Testis (tissue), 2 donors: ENCODE measurements at regions not wholly inside any gene's neighbourhood (a gene's known extent, or its start where the extent isn't known, plus 50 kb on each side); places are given as distances from the start of the nearest gene placed in this dataset.
"Not testable (repeated sequence)": the region's sequence is repeated elsewhere in the genome, so short reads cannot be mapped to it uniquely, and the experiment has no call there.

Experiments
- DNase-seq: peaks from one replicate; pipeline ENCODE4 v3.0.0-alpha.2; 2019
- H3K27ac ChIP-seq, 2 donors: fragments of 200-600 bp; sonication (generic); one replicate each; pipeline ENCODE4 v1.5.1; 2019
- H3K27me3 ChIP-seq: fragments of 200-600 bp; sonication (generic); one replicate; pipeline ENCODE4 v1.5.1; 2019
- H3K36me3 ChIP-seq: fragments of 200-600 bp; sonication (generic); one replicate; pipeline ENCODE4 v1.5.1; 2017; ENCODE audit warnings: low read depth; ENCODE audit errors: missing control alignments
- H3K4me1 ChIP-seq: fragments of 200-600 bp; sonication (generic); one replicate; pipeline ENCODE4 v1.5.1; 2019
- H3K4me3 ChIP-seq, 2 donors: fragments of 200-600 bp; sonication (generic); one replicate each; pipeline ENCODE4 v1.5.1; 2017 to 2019
- H3K9me3 ChIP-seq: fragments of 200-600 bp; sonication (generic); one replicate; pipeline ENCODE4 v1.5.1; 2017
- POLR2A ChIP-seq: fragments of 450-650 bp; IDR thresholded peaks from one replicate; pipeline ENCODE4 v1.6.1; 2017; ENCODE audit warnings: antibody characterized with exemption, mild to moderate bottlenecking, moderate library complexity
- WGBS, 2 donors: methylation state at CpG; one replicate each; pipeline ENCODE4 v1.1.5; 2018; 5-methylcytosine and 5-hydroxymethylcytosine counted together
- intact Hi-C: fragments of 100-400 bp; cut with DNase I; formaldehyde crosslinking; loops from one replicate; pipeline ENCODE4 v1.15.1; 2023; ENCODE audit warnings: low total_unique reads
- TF ChIP-seq, protein P1 (sequence below), 3 experiments: fragments of 450-650 bp in 2 of 3; fragments of 200-600 bp in 1 of 3; sonication (generic) in 1 of 3; IDR thresholded peaks; one replicate each; pipeline ENCODE4 v1.5.1; 2016 to 2019; ENCODE audit warnings: antibody characterized with exemption in 3 of 3, mild to moderate bottlenecking in 2 of 3, moderate library complexity in 1 of 3

DNA sequence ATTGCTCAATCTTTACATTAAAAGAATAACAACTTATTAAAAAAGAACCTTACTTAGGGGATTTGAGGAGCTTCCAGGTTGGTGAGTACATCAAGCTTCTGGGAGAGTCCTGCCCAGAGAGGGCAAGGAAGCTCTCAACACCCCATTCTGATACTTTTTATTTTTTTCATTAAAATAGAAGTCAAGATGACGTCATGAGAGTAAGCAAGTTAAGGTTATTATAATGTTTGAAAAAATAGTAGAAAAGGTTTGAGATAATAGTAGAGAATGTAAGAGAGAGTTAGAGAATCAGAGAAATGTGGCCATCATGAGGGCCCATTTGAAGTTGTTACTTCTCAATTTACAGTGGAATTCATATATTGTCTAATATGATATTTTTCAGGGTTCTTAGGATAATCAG lies 221.0 kb upstream of the SLC16A7 start:
- Histone ChIP-seq H3K27me3 (no peaks in the 10 kb centered on the region), H3K4me3 (no peak overlapping the region), H3K9me3 (no peaks in the 10 kb centered on the region), H3K4me1 (no peaks in the 10 kb centered on the region), H3K27ac (no peak overlapping the region), H3K36me3 (no peaks in the 10 kb centered on the region)
- DNase-seq, result no peak
- WGBS, 2 donors, result 73 to 82% methylated on average over 1 of the region's 1 CpG
- TF ChIP-seq, protein P1, sequence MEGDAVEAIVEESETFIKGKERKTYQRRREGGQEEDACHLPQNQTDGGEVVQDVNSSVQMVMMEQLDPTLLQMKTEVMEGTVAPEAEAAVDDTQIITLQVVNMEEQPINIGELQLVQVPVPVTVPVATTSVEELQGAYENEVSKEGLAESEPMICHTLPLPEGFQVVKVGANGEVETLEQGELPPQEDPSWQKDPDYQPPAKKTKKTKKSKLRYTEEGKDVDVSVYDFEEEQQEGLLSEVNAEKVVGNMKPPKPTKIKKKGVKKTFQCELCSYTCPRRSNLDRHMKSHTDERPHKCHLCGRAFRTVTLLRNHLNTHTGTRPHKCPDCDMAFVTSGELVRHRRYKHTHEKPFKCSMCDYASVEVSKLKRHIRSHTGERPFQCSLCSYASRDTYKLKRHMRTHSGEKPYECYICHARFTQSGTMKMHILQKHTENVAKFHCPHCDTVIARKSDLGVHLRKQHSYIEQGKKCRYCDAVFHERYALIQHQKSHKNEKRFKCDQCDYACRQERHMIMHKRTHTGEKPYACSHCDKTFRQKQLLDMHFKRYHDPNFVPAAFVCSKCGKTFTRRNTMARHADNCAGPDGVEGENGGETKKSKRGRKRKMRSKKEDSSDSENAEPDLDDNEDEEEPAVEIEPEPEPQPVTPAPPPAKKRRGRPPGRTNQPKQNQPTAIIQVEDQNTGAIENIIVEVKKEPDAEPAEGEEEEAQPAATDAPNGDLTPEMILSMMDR (IDR thresholded peaks at IDR 0.05), result no peak
- no peak for TF ChIP-seq POLR2A
- intact Hi-C loops, result no loop called here

DNA sequence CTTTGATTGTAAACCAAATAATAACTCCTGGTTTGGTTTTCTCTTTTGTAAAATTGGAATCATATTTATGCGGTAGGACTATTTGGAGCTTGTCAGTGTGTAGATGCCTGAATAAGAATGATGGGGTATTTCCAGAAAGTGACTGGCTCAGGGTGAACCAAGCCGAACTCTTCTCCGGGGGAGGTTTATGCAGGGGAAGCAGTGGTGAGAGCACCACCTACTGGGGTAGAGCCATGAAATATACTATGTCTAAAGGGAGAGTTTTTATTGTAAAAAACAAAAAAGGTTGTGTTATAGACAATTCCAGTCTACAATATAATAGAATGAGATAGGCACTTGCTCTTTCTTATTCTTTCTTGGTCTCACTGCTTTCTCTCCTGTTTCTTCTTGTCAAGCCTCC lies 222.9 kb upstream of the SLC16A7 start:
- Histone ChIP-seq H3K4me3 (no peak overlapping the region), H3K27ac (no peak overlapping the region), H3K36me3 (no peaks in the 10 kb centered on the region), H3K4me1 (no peaks in the 10 kb centered on the region), H3K27me3 (no peaks in the 10 kb centered on the region), H3K9me3 (no peaks in the 10 kb centered on the region)
- 66 to 73% methylated on average over 3 of the region's 3 CpGs for WGBS, 2 donors
- DNase-seq, result peak; percentile 33
- intact Hi-C loops, result no loop called here
- TF ChIP-seq, protein P1 (IDR thresholded peaks at IDR 0.05), result no peak
- TF ChIP-seq POLR2A, result no peak

DNA sequence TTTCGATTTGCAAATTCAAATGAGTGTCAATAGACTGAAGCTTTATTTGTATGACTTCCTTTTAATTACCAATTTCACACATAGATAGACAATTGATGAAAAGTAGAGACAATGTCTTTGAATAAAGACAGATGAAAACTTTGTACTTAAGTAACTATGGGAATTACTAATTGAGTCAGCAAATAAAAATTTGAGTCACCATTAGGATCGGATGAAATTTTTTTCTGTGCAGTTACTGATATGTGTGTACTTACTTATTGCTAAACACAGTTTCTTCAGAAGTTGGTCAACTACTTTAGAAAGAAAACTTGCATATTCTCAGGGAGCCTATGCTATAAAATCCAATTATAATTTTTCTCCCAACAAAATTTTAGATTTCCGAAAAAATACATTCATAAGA lies 224.9 kb upstream of the SLC16A7 start:
- TF ChIP-seq POLR2A, result no peak
- TF ChIP-seq, protein P1 (IDR thresholded peaks at IDR 0.05), result no peak
- no peaks in the 10 kb centered on the region for H3K4me1 ChIP-seq
- DNase-seq, result no peak
- H3K9me3 ChIP-seq, result no peaks in the 10 kb centered on the region
- intact Hi-C loops, result no loop called here
- no peak overlapping the region for H3K4me3 ChIP-seq
- H3K36me3 ChIP-seq, result no peaks in the 10 kb centered on the region
- no peak overlapping the region for H3K27ac ChIP-seq
- no peaks in the 10 kb centered on the region for H3K27me3 ChIP-seq
- WGBS, 2 donors, result 96 to 97% methylated on average over 3 of the region's 3 CpGs

DNA sequence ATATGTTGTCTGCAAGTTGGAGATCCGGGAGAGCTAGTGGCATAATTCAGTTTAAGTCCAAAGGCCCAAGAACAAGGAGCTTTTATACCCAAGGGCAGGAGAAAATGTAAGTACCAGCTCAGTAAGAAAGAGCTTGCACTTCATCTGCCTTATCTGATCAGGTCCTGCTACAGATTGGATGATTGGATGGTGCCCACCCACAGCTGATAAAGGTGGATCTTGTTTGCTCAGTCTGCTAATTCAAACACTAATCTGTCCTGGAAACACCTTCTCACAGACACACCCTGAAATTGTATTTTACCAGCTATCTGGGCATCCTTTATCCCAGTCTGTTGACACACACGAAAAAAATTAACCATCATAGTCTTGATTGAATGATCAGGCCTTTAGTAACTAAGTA lies 230.7 kb upstream of the SLC16A7 start:
- H3K27me3 ChIP-seq, result no peaks in the 10 kb centered on the region
- no peaks in the 10 kb centered on the region for H3K4me1 ChIP-seq
- no peak overlapping the region for H3K4me3 ChIP-seq
- no peak for TF ChIP-seq POLR2A
- TF ChIP-seq, protein P1 (IDR thresholded peaks at IDR 0.05), result no peak
- no peak for DNase-seq
- 84 to 85% methylated on average over 2 of the region's 2 CpGs for WGBS, 2 donors
- intact Hi-C loops, result no loop called here
- no peaks in the 10 kb centered on the region for H3K36me3 ChIP-seq
- no peak overlapping the region for H3K27ac ChIP-seq
- H3K9me3 ChIP-seq, result no peaks in the 10 kb centered on the region

DNA sequence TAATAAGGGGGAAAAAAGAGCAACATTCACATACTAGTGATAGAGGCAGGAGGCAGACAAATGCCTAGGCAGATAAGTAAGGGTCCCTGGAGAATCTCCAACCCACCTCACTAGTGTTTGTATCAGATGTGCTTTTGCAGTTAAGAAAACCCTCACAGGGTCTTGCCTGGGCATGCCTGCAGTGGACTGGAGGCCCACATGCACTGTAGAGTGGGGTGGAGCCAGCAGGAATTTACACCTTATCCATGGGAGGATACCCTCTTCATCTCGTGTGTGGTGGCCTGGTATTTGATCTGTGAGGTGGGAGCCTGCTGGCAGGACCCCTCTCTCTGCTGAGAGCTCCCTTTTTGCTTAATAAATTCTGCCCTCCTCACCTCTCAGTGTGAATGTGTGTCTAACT lies 238.0 kb upstream of the SLC16A7 start:
- no peaks in the 10 kb centered on the region for H3K9me3 ChIP-seq
- intact Hi-C loops, result no loop called here
- 29% methylated on average over 1 of the region's 1 CpG; no CpG with 5 or more reads in 1 of the 2 donors for WGBS, 2 donors
- TF ChIP-seq POLR2A, result no peak
- TF ChIP-seq, protein P1 (IDR thresholded peaks at IDR 0.05), result no peak
- no peaks in the 10 kb centered on the region for H3K27me3 ChIP-seq
- H3K4me3 ChIP-seq, result no peak overlapping the region
- no peaks in the 10 kb centered on the region for H3K4me1 ChIP-seq
- no peak for DNase-seq
- H3K27ac ChIP-seq, result no peak overlapping the region
- no peaks in the 10 kb centered on the region for H3K36me3 ChIP-seq

DNA sequence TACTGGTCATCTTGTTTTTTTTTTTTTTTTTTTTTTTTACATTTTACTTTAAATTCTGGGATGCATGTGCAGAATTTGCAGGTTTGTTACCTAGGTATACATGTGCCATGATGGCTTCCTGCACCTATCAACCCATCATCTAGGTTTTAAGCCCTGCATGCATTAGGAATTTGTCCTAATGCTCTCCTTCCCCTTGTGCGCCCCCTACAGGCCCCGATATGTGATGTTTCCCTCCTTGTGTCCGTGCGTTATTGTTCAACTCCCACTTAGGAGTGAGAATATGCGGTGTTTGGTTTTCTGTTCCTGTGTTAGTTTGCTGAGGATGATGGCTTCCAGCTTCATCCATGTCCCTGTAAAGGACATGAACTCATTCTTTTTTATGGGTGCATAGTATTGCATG lies 249.6 kb upstream of the SLC16A7 start:
- WGBS, 2 donors, result 40 to 52% methylated on average over 5 of the region's 5 CpGs
- H3K9me3 ChIP-seq, H3K4me3 ChIP-seq, H3K27ac ChIP-seq, H3K4me1 ChIP-seq, H3K36me3 ChIP-seq, intact Hi-C loops, H3K27me3 ChIP-seq: not testable (repeated sequence)
- peak; percentile 36 for DNase-seq
